Limb (tissue), 2 donors: ENCODE measurements at regions not wholly inside any gene's neighbourhood (a gene's known extent, or its start where the extent isn't known, plus 50 kb on each side); places are given as distances from the start of the nearest gene placed in this dataset.

Experiments used
- DNase-seq, 2 donors: peaks; one replicate each; pipeline ENCODE4 v3.0.0-alpha.2; 2016; ENCODE audit errors: extremely low spot score in 2 of 2

DNA sequence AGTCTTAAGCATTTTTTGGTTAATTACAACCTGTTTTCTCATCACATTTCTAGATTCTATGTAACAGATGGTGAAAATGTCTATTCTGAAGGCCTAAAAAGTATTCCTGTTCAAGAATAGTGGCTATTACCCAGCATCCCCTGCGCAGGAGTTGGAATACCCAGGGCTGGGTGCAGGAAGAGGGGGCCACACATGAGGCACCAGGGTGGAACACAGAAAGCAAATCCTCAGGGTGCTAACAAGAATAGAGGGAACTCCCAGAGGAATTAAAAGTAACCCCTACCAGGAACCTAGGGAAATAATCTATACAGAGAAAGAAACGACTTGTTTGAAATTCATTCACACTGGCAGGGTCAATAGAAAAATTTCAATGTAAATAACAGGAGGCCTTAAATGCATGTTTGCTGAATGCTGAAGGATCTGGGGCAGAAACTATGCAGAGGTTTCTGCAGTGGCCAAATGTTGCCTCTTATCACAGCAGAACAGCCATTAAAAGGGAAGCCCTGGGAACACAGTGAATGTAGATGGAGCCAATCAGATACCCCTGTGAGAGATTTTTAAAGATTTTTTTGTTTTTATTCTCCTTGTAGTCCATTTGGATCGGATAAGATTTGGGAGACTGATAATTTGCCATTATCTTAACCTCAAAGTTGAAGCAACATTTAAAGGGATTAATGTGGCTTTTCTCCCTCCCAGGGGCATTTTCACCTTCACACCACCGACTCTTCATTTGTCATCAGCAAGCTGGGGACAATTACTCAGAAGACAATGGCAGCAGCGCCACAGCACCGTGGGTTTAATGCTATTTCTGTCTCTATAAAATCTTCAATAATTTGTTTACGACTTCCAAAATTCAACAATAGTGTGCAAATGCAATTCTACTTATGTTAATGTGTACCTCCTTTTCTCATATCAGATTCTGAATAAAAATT, 196.0 kb upstream of the PSMD7 start:
- DNase-seq = no peak

DNA sequence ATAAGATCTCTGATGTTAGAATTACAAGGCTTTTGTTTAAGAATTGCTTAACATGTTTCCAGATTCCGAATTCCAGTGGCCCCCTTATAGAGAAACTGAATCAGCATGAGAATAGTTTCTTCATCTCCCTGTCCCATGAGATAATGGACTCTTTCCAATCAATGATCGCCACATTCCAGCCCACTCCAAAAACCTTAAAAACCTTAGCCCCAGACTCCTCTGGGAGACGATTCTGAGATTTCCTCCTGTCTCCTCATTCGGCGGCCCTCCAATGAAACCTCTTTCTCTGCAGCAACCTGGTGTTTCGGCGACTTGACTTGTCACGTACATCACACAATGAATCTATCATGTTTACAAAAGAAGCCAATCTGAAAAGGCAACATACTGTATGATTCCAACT, 197.1 kb upstream of the PSMD7 start:
- no peak for DNase-seq

DNA sequence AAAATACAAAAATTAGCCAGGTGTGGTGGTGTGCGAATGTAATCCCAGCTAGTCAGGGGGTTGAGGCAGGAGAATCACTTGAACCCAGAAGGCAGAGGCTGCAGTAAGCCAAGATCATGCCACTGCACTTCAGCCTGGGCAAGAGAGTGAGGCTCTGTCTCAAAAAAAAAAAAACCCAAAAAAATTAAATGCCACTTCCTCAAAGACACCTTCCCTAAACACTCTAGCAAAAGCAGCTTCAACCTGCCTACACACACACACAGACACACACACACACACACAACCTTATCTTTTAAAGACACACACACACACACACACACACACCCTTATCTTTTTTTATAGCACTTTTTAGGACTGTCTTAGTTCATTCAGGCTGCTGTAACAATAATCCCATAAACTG, 201.7 kb upstream of the PSMD7 start:
- no peak for DNase-seq

DNA sequence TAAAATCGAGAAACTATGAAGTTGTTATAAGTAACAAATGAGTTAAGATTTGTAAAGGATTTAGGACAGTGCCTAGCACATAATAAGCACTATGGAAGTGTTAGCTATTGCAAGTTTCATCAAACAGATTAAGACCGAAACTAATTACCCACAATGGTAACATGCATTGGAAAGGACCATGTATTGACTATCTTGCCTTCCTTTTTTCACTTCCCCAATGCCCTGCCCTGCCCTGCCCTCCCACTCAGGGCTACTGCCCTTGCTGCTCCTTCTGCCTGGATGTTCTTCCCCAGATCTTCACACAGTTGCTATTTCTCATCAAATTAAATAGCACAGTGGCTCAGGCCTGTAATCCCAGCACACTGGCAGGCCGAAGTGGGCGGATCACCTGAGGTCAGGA, 202.1 kb upstream of the PSMD7 start:
- DNase-seq = no peak

DNA sequence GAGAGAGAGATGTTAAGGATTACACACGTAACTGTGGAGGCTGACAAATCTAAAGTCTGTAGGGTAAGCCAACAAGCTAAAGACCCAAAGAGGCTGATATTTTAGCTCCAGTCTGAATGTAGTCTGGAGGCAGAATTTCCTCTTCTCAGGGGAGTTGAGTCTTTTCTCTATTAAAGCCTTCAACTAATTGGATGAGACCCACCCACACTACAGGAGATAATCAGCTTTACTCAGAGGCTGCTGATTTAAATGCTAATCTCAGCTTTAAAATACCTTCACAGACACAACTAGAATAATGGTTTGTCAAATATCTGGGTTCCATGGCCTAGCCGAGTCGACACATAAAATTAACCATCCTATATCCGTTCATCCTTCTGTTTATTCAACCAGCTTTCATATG, 204.3 kb upstream of the PSMD7 start:
- no peak for DNase-seq

DNA sequence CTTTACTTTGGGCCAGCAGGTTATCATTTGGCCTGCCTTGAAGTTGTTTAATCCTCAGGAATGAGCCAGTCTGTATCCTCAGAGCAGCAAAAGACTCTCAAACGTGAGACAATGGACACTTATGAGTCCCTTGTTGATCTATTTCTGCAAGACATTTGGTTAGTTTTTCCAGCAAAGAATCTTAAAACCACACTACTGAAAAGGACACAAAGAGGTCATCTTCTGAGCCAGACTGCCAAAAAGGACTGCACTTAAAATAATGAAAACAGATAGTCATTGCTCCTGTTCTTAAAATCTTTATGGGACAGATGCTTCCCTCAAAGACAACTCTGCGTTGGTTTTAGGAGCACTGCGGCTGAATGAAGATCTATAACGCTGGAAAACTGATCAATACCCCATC, 205.7 kb upstream of the PSMD7 start:
- DNase-seq = no peak

DNA sequence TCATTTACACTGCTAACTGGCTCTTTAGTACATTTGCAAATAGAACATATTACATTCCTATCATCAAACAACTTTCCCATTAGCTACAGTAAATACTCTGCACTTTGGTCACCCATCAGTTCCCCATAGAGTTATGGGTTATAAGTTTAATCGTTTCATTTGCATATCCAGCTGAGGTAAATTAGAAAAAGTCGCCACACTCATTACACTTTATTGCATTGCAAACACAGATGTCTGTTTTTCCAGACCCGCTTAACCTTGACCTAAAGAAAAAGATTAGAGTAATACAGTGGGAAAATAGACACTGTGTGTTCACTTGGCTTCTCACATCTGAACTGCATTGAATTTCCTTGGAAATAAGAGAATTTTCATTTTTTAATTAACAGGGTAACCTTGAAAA, 213.1 kb upstream of the PSMD7 start:
- DNase-seq = no peak

DNA sequence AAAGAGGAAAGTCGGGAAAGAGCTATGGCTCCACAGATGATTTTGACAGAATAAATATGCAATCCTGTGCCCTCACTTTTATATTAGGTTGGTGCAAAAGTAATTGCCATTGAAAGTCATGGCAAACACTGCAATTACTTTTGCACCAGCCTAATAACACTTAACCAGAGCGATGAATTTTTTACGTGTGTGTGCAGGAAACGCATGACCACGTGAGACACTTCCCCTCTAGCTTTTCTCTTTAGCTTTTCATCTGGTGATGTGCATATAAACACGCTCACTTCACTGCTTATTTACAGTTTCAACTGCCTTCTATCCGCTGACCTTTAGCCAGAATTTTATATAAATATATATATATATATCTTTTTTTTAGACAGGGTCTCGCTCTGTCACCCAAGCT, 216.3 kb upstream of the PSMD7 start:
- DNase-seq = no peak

DNA sequence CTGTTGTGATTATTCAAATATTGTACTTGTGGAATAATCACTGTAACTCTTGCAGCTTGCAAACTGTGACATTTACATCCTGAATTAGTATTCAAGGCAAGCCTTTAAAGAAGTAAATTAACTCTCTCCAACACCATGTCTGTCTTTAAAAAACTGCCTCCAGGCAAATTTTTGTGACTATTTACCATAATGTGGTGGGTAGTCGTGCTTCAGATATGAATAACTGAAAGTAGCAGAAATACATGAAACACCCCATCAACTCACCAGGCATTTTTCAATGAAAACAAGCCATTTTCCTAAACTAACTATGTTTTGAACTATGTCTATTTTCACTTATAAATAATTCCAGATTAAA, 217.4 kb upstream of the PSMD7 start:
- DNase-seq = no peak

DNA sequence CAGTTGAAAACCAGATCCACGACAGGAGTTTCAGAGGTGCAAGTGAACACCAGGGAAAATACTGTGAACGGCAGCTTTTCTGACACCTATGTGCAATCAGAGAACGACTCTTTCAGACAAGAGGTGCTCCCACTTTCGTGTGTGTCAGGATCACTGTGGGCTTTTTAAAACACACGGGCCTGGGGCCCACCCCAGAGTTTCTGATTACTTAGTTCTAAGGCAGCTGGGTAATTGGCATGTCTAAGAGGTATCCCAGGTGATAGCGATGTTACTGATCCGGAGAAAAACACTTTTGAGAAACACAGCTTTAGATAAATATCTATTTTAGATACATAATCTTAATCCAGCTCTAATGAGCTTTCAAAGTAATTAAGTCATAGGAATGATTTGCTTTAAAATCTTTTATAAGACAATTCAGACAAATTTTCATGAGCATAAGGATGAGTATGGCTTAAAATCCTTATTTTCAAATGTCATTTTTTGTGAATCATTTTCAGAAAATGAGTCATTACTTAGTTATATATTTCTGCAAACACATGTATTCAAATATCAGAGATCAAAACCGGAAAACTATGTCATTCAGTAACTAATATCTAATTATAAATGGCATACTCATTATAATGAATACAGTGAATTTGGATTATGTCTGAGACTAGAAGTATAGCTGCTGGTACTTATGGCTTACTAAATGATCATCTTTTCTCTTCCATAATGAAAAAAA, 217.9 kb upstream of the PSMD7 start:
- DNase-seq = no peak

DNA sequence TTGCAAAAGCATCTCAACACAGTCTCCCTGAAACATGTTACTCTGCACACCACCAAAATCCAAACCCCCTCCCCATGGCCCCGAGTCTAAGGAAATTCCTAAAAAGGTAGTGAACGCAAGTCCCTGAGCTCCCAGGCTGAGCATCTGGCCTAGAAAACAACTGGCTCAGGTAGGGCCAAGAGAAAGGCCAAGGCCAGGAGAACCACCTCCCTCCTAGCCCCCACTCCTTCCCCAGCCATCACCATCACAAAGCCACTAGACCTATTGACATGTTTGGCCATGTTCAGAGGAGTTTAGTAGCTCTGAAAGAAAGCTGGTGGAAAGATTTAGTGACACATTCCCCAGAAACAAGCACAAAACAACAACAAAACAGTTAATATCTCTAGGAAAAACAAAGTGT, 220.0 kb upstream of the PSMD7 start:
- DNase-seq = no peak

DNA sequence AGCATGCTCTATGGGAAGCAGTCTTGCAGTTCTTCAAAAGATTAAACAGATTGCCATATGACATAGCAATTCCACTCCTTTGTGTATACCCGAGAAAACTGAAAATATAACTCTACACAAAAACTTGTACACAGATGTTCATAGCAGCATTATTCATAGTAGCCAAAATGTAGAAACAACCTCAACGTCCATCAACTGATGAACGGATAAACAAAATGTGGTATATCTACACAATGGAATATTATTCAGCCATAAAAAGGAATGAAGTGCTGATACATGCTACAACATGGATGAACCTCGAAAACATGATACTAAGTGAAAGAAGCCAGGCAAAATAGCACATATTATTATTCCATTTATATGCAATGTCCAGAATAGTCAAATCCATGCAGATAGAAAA, 221.2 kb upstream of the PSMD7 start:
- no peak for DNase-seq

DNA sequence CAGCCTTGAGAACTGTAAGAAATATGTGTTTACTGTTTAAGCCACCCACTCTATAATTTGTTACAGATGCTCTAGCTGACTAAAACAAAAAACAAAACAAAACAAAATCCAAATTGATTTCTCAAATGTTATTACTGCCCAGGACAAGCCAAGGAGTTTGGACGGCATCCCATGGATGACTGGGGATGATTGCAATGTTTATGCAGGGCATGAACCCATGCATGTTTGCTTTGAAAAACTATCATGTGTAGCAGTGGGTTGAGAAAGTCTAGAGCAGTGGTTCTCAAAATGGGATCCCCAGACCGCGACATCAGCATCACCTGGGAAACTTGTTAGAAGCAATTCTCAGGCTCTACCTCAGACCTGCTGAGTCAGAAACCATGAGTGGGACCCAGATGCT, 223.2 kb upstream of the PSMD7 start:
- DNase-seq = no peak

DNA sequence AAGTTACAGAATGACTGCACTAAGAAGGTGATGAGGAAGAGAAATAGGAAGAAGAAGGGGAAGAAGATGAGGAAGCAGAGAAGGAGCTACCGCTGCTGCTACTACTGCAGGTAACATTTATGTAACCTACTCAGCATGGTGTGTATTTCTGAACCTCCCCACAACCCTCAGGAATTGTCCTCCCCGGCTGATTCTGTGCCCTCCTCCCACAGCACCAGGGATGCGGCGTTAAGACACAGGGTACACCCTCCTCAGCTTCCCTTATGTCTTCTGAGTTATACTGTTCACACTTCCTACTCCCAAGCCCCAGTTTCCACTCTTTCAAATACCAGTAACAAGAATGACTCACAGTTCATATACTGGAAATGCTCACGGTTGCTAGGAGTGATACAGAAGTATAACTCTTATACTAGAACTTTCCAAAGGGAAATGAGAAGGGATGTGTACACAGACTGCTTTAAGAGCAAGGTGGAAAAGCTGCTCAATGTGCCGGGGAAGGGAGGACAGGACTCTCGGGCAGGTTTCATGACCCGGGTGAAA, 224.5 kb upstream of the PSMD7 start:
- no peak for DNase-seq

DNA sequence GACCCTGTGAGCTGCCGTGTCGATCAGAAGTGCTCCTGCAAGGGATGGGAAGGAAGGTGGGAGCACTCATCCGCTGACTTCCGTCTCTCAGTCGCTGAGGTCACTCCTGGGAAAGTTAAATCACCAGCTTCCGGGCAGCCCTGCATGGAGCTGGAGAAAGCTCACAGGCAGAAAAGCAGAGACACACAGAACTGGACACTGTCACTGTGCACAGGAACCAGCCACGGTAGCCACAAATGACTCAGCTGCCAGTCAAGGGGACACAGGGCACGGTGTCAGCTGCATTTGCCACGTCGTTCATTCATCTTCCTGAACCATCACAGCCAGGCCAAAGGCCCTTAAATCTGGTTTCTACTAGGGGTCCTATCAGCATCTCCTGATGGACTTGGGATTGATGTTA, 226.4 kb upstream of the PSMD7 start:
- no peak for DNase-seq

DNA sequence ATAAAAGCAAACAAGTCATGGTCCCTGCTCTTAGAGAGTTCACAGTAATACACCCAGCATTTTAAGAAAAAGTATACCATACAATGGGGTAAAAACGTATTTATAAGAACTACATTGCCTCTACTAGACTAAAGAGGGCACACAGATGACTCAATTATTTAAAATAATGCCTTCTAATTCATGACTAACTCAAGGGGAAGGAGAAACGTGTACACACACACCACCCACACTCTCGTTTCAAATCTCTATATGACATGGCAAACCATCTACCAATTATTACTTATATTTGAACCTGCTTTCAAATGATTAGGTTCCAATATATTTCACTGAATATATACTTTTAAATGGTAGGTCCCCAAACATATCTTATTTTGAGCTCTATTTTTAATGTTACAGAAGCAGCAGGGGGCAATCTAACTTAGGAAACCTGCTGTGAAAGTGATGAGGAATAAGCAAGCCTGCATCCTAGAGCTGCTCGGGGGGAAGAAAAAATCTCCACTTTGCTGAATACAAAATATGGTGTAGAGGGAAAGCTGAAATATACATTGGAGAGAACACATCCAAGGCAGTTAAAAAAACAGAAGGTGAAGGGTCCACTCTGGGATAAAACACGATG, 232.4 kb upstream of the PSMD7 start:
- peak in 1 of 2 donors; percentile 42 for DNase-seq

DNA sequence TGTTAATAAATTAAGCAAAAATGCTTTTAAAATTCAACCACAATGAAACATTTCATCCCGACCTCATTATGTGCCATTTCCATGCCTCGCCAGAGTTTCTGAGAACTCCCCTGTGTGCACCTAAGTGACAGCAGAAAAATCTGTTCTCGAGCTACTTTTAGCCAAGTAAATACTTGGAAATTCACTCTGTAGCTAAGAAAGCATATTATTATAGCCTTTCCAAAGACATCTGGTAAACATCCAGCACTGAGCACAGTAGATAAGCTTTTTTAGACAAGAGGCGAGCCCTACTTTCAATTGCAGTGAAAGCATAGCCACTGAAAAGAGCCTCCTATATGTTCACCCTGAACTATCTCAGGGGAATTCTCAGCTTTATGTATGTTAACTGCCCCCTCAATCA, 242.8 kb upstream of the PSMD7 start:
- no peak for DNase-seq

DNA sequence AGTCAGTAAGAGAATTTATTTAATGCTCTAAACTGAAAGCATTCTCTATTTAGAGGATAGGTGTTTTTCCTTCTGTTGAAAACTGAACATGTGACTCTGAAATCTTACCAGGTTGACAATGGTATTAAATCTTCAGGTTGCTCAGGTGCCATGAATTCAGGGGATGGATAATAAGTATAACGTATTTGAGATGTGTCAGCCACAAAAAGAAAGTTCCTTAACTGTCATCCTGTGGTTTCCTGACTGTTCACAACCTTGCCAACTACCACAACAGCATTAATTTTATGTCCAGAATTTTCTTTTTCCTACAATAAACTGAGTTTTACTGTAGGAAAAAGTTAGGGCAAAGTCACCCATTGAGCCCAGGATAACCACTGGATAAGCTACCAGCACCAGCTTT, 243.3 kb upstream of the PSMD7 start:
- DNase-seq = no peak

DNA sequence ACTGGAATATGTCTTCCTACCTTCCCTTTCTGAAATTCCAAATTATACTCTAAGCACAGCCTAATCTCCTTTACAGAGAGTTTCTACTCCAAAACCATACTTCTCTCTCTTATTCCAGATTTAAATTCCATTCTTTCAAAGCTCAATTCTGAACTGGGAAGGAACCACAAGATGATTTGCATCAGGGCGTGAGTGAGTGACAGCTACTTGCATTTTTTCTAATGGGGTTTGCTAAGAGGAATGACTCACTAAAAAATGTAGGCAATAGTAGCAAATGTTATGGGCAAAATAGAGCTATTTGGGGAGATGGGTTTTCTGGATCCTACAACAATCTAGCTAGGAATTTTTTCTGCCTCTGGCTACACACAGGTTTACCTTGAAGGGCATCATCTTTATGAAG, 244.6 kb upstream of the PSMD7 start:
- no peak for DNase-seq

DNA sequence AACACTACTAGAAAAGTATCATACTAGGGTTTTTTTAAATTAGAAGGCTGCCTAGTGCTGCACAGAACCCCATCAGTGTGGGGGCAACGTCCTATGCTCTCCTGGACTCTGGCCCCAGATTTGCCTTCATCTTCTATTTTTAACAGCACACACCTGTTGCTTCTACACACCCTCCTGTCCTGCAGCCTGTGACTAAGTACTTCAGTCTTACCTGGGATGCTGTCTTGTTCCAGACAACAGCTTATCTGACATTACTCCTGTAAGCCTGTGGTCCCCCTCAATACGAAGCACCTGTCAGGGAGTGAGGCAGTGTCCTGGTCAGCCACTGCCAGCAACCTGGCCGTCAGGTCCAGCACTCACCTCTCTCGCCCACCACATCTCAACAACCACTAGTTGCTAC, 247.6 kb upstream of the PSMD7 start:
- DNase-seq = no peak

DNA sequence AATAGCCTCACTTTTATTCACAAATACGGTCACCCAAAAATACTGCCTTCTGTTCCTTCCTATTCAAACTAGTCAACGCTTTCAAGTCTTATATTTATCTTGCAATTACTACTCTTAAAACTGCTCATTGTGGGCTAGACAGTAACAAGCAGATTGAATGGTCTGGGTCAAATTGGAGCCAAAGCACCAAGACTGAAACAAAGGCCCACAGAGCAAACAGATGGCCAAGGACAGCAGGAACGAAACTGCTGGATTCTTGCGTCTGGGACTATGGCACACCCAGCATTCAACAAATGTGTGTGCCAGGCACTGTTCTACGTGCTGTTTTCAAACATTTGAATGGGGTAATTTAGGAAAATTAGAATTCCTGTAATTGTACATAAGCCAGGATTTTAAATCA, 250.1 kb upstream of the PSMD7 start:
- no peak for DNase-seq

DNA sequence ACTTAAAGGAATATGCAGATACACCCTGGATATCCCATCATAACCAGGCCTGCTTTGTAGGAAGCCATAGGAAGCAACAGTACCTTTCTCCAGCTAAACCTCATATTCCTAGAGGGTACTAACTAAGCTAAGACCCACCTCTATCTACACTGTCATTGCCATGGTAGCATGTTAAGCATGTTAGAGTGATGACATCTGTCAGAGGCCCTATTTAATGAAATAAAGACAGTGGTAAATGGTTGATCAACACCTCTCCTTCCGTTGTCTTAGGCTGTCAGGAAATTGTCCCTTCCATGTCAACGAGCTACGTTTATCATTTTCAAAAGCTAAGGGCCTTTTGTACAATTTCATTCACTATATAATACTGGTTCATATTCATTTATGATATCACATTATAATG, 251.1 kb upstream of the PSMD7 start:
- DNase-seq = no peak
